Cardiac muscle cell (in vitro differentiated cells and primary cell): ENCODE measurements at regions not wholly inside any gene's neighbourhood (a gene's known extent, or its start where the extent isn't known, plus 50 kb on each side); places are given as distances from the start of the nearest gene placed in this dataset.

ENCODE experiments used
- DNase-seq, 2 donors: peaks; one replicate each; pipeline versions ENCODE4 v3.0.0 to v3.0.0-alpha.2; 2010 to 2017; ENCODE audit warnings: low read depth in 1 of 2, low spot score in 1 of 2
- H3K27ac ChIP-seq: fragments of 200-600 bp; sonication (generic); 2 replicates; pipeline ENCODE4 v1.5.1; 2016
- H3K27me3 ChIP-seq: fragments of 200-600 bp; sonication (generic); 2 replicates; pipeline ENCODE4 v1.6.0; 2016; ENCODE audit warnings: control low read depth
- H3K36me3 ChIP-seq: fragments of 200-600 bp; sonication (generic); 2 replicates; pipeline ENCODE4 v1.5.1; 2016; ENCODE audit warnings: control low read depth
- H3K4me1 ChIP-seq: fragments of 200-600 bp; sonication (generic); 2 replicates; pipeline ENCODE4 v1.8.1; 2017; ENCODE audit warnings: low read depth, mild to moderate bottlenecking, mixed run types
- H3K4me3 ChIP-seq: fragments of 200-600 bp; sonication (generic); 2 replicates; pipeline ENCODE4 v1.5.1; 2016; ENCODE audit warnings: mild to moderate bottlenecking
- H3K9me3 ChIP-seq: fragments of 200-600 bp; sonication (generic); 2 replicates; pipeline ENCODE4 v1.5.1; 2017; ENCODE audit warnings: low read depth, mild to moderate bottlenecking, control low read depth
- TF ChIP-seq, protein P1 (sequence below): IDR thresholded peaks from 2 replicates; pipeline ENCODE4 v1.5.1; 2012; ENCODE audit warnings: low read depth, mild to moderate bottlenecking, low read length

DNA sequence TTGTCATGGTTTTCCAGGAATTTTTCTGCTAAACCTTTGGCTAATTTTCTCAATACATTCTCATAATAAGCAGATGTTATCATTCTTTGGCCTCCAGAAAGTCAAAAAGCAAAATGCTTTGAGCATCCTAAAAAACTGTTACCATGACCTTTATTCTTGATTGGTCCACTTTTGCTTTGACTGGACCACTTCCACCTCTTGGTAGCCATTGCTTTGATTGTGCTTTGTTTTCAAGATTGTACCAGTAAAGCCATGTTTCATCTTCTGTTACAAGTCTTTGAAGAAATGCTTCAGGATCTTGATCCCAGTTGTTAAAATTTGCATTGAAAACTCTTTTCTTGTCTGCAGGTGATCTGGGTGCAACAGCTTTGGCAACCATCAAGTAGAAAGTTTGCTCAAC is 180.1 kb downstream of the DUSP6 start:
- H3K9me3 ChIP-seq = no peaks in the 10 kb centered on the region
- DNase-seq = no peak
- TF ChIP-seq, protein P1, sequence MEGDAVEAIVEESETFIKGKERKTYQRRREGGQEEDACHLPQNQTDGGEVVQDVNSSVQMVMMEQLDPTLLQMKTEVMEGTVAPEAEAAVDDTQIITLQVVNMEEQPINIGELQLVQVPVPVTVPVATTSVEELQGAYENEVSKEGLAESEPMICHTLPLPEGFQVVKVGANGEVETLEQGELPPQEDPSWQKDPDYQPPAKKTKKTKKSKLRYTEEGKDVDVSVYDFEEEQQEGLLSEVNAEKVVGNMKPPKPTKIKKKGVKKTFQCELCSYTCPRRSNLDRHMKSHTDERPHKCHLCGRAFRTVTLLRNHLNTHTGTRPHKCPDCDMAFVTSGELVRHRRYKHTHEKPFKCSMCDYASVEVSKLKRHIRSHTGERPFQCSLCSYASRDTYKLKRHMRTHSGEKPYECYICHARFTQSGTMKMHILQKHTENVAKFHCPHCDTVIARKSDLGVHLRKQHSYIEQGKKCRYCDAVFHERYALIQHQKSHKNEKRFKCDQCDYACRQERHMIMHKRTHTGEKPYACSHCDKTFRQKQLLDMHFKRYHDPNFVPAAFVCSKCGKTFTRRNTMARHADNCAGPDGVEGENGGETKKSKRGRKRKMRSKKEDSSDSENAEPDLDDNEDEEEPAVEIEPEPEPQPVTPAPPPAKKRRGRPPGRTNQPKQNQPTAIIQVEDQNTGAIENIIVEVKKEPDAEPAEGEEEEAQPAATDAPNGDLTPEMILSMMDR = no peak

DNA sequence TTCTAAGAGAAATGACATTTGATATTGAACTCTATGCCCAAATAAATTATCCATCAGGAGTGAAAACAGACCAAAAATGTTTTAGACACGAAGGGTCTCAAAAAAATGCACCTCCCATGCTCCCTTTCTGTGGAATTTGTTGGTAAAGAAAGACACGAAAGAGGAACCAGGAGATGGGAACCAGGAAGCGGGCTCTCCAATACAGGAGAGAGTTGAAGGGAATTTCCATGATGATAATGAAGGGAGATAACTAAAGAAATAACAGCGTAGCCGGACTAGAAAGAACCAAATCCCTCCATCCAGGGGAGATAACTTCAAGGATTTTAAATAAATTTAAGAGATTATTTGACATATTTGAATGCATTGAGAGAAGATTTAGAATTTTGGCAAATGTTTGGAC is 183.0 kb downstream of the DUSP6 start:
- TF ChIP-seq, protein P1 = no peak
- Histone ChIP-seq H3K4me1 (peaks cover 5% of the 10 kb centered on the region), H3K4me3 (no peak overlapping the region), H3K27me3 (no peaks in the 10 kb centered on the region), H3K9me3 (no peaks in the 10 kb centered on the region), H3K27ac (no peak overlapping the region), H3K36me3 (no peaks in the 10 kb centered on the region)
- DNase-seq = no peak

More for the DNA sequence above, 180.1 kb downstream of the DUSP6 start:
- Histone ChIP-seq H3K36me3 (no peaks in the 10 kb centered on the region), H3K27ac (no peak overlapping the region), H3K4me3 (no peak overlapping the region), H3K4me1 (no peaks in the 10 kb centered on the region), H3K27me3 (no peaks in the 10 kb centered on the region)

DNA sequence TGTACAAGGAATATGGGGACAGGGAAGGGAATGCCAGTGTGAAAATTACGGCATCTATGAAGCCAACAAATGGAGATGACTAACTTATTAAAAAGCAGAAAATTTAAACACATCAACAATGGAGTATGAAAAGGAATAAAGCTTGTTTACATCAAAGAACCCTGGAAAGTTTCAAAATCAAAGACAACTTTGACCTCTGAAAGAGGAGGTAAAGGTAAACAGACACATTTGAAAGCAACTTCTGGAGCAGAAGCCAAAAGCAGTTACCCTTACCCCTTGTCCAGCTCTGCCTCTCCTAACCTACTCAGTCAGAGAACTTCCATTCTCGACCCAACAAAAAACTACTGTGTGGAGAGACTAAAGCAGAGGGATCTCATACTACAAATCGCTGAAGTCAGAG is 184.3 kb downstream of the DUSP6 start:
- DNase-seq = no peak
- TF ChIP-seq, protein P1 = no peak
- Histone ChIP-seq H3K27me3 (no peaks in the 10 kb centered on the region), H3K4me3 (no peak overlapping the region), H3K4me1 (peaks cover 5% of the 10 kb centered on the region), H3K9me3 (no peaks in the 10 kb centered on the region), H3K27ac (no peak overlapping the region), H3K36me3 (no peaks in the 10 kb centered on the region)

DNA sequence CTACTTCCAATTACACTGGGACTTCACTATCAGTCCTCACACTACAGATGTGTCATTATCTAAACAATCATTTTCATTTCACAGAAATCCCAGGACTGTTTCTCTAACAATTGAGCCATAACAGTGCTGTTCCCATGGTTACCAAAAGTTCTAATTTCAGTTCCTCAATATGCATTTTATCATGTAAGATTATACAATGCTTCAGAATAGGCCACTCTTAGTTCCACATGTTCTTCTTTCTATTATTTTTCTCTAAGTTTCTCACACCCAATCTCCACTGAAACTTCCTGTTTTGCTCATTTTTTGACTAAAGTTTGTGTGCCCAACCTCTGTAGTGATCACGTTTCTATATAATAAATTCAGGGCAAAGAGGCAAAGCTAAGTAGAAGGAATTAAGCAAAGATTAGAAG is 185.8 kb downstream of the DUSP6 start:
- Histone ChIP-seq H3K27ac (no peak overlapping the region), H3K4me1 (peaks cover 5% of the 10 kb centered on the region), H3K4me3 (no peak overlapping the region), H3K9me3 (no peaks in the 10 kb centered on the region), H3K27me3 (no peaks in the 10 kb centered on the region), H3K36me3 (no peaks in the 10 kb centered on the region)
- TF ChIP-seq, protein P1 = no peak
- peak in 1 of 2 donors; percentile 72 for DNase-seq

DNA sequence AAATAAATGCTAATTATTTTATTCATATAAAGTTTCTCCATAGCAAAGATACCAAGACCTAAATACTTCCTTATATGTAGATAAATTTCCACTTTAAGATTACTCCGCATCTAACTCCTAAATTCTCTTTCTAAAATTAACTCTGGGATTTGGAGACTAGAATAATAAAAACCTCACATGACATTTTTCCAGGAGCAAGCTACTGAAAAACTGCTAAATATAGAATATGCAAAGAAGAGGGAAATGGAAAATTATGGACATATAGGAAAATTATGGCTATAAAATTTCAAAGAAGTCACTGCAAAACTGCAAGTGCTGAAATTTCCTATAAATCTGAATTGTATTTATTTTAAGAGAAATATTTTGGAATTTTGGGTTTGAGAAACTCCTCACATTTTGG is 186.2 kb downstream of the DUSP6 start:
- H3K27ac ChIP-seq = no peak overlapping the region
- TF ChIP-seq, protein P1 = no peak
- no peaks in the 10 kb centered on the region for H3K36me3 ChIP-seq

DNA sequence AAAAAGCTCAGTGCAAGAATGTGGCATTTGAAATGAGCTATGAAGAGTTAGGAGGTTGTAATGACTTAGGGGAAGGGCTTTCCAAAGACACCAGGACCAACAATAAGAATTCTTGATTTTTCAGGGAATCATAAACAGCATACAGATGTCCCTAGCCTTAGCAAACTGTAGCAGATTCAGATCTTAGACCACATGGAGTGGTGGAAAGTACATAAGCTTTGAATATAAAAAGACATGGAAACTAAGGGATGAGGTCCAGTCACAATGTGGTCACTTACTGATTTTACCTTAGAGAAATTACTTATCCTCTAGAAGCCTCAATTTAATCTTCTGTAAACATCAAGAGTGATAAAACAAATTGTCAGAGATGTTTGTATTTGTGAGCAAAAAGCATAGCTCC is 186.6 kb downstream of the DUSP6 start:
- Histone ChIP-seq H3K27me3 (no peaks in the 10 kb centered on the region), H3K27ac (no peak overlapping the region), H3K4me1 (peaks cover 5% of the 10 kb centered on the region), H3K4me3 (no peak overlapping the region), H3K36me3 (no peaks in the 10 kb centered on the region), H3K9me3 (no peaks in the 10 kb centered on the region)
- TF ChIP-seq, protein P1 = no peak
- DNase-seq = no peak

More for the DNA sequence above, 186.2 kb downstream of the DUSP6 start:
- no peak overlapping the region for H3K4me3 ChIP-seq
- H3K9me3 ChIP-seq = no peaks in the 10 kb centered on the region
- DNase-seq = no peak
- peaks cover 5% of the 10 kb centered on the region for H3K4me1 ChIP-seq
- H3K27me3 ChIP-seq = no peaks in the 10 kb centered on the region
